Psoas muscle (tissue), 7 donors: ENCODE measurements at regions not wholly inside any gene's neighbourhood (a gene's known extent, or its start where the extent isn't known, plus 50 kb on each side); places are given as distances from the start of the nearest gene placed in this dataset.

ENCODE experiments used
- ATAC-seq, 4 donors: fragments of 200-7000 bp; cut with Tn5 transposase; one replicate each; pipeline ENCODE4 v1.9.1; 2020; ENCODE audit warnings: moderate library complexity in 3 of 4, mild to moderate bottlenecking in 2 of 4
- DNase-seq, 2 donors: peaks; one replicate each; pipeline ENCODE4 v3.0.0-alpha.2; 2020
- H3K27ac ChIP-seq: fragments of 200-600 bp; one replicate; pipeline ENCODE4 v1.8.0; 2022
- H3K27me3 ChIP-seq, 3 donors: fragments of 200-600 bp in 1 of 3; one replicate each; pipeline versions ENCODE4 v1.6.1 to v1.8.0; 2013 to 2022; ENCODE audit warnings: low read length in 2 of 3, mild to moderate bottlenecking in 2 of 3, moderate library complexity in 1 of 3; ENCODE audit not compliant: insufficient read depth in 3 of 3
- H3K36me3 ChIP-seq, 2 donors: fragments of 200-600 bp in 1 of 2; one replicate each; pipeline versions ENCODE4 v1.6.1 to v1.8.0; 2013 to 2022; ENCODE audit warnings: low read depth in 1 of 2, mild to moderate bottlenecking in 1 of 2, moderate library complexity in 1 of 2; ENCODE audit not compliant: insufficient read depth in 1 of 2
- H3K4me1 ChIP-seq: fragments of 200-600 bp; one replicate; pipeline ENCODE4 v1.8.0; 2022
- H3K4me3 ChIP-seq: fragments of 200-600 bp; one replicate; pipeline ENCODE4 v1.8.0; 2022; ENCODE audit warnings: mild to moderate bottlenecking
- H3K9me3 ChIP-seq: fragments of 200-600 bp; one replicate; pipeline ENCODE4 v1.8.0; 2022
- WGBS, 3 donors: extraction: QIAGEN DNeasy Blood & Tissue Kit; methylation state at CpG; one replicate each; pipeline versions ENCODE4 v1.1.6 to v1.1.7; 2013; 5-methylcytosine and 5-hydroxymethylcytosine counted together
- intact Hi-C, 2 donors: fragments of 100-400 bp; cut with DNase I; formaldehyde crosslinking; loops; one replicate each; pipeline versions ENCODE4 v1.11.0 to v1.14.2; 2022
- TF ChIP-seq, protein P1 (sequence below): fragments of 200-600 bp; IDR thresholded peaks from one replicate; pipeline ENCODE4 v1.8.0; 2022; ENCODE audit warnings: antibody characterized with exemption
- donor health status: healthy with polysubstance abuse.
- donor health status: DM: no; HTN: no; CAD: no; lungs with moderate emphysema.
- donor health status: Bipolar disorder and iron deficiency.
- donor health status: healthy.
- donor health status: DM: yes; HTN: yes; CAD: no.
- donor health status: DM: no; HTN: no; CAD: no.
- donor health status: DM: yes; HTN: yes; CAD: no.

GRCh38 chr2:234640657-234641056, 143.8 kb upstream of the ARL4C start:
- Histone ChIP-seq H3K27ac (no peak overlapping the region), H3K27me3 (no peaks in the 10 kb centered on the region), H3K4me1 (no peaks in the 10 kb centered on the region), H3K4me3 (no peak overlapping the region), H3K9me3 (peaks cover 14% of the 10 kb centered on the region), H3K36me3 (no peaks in the 10 kb centered on the region)
- TF ChIP-seq, protein P1, sequence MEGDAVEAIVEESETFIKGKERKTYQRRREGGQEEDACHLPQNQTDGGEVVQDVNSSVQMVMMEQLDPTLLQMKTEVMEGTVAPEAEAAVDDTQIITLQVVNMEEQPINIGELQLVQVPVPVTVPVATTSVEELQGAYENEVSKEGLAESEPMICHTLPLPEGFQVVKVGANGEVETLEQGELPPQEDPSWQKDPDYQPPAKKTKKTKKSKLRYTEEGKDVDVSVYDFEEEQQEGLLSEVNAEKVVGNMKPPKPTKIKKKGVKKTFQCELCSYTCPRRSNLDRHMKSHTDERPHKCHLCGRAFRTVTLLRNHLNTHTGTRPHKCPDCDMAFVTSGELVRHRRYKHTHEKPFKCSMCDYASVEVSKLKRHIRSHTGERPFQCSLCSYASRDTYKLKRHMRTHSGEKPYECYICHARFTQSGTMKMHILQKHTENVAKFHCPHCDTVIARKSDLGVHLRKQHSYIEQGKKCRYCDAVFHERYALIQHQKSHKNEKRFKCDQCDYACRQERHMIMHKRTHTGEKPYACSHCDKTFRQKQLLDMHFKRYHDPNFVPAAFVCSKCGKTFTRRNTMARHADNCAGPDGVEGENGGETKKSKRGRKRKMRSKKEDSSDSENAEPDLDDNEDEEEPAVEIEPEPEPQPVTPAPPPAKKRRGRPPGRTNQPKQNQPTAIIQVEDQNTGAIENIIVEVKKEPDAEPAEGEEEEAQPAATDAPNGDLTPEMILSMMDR = no peak
- intact Hi-C loops = no loop called here
- no peak for ATAC-seq
- DNase-seq = no peak
- WGBS, 3 donors = 75 to 90% (median 89%) methylated on average over 1 of the region's 1 CpG

- no peak overlapping the region for H3K4me3 ChIP-seq
- ATAC-seq = no peak
- intact Hi-C loops = no loop called here
- TF ChIP-seq, protein P1 = no peak
- H3K27me3 ChIP-seq = no peaks in the 10 kb centered on the region
- H3K36me3 ChIP-seq = no peaks in the 10 kb centered on the region
- no peaks in the 10 kb centered on the region for H3K4me1 ChIP-seq
- peaks cover 14% of the 10 kb centered on the region for H3K9me3 ChIP-seq
- WGBS, 3 donors = 73 to 83% (median 83%) methylated on average over 1 of the region's 1 CpG
- no peak for DNase-seq
- no peak overlapping the region for H3K27ac ChIP-seq
Observed at GRCh38 chr2:234638966-234639365, 142.1 kb upstream of the ARL4C start.

GRCh38 chr2:234635284-234635683, 138.4 kb upstream of the ARL4C start:
- intact Hi-C loops = no loop called here
- Histone ChIP-seq H3K36me3 (no peaks in the 10 kb centered on the region), H3K27ac (no peak overlapping the region), H3K4me3 (no peak overlapping the region), H3K4me1 (no peaks in the 10 kb centered on the region), H3K27me3 (peaks cover 0 to 27% (median 3%) of the 10 kb centered on the region in 3 donors), H3K9me3 (no peaks in the 10 kb centered on the region)
- ATAC-seq = no peak
- DNase-seq = no peak
- WGBS, 3 donors = 68 to 88% (median 69%) methylated on average over 1 of the region's 1 CpG
- TF ChIP-seq, protein P1 = no peak

- 89 to 91% (median 89%) methylated on average over 9 of the region's 9 CpGs for WGBS, 3 donors
Observed at GRCh38 chr2:234633581-234634230, 136.8 kb upstream of the ARL4C start.

More at GRCh38 chr2:234633581-234634230, 136.8 kb upstream of the ARL4C start:
- ATAC-seq (no peak), DNase-seq (no peak)
- H3K4me3 ChIP-seq = no peak overlapping the region
- no peaks in the 10 kb centered on the region for H3K9me3 ChIP-seq
- no peaks in the 10 kb centered on the region for H3K36me3 ChIP-seq
- intact Hi-C loops = no loop called here
- no peak overlapping the region for H3K27ac ChIP-seq
- peaks cover 0 to 32% (median 3%) of the 10 kb centered on the region in 3 donors for H3K27me3 ChIP-seq
- no peaks in the 10 kb centered on the region for H3K4me1 ChIP-seq
- TF ChIP-seq, protein P1 = no peak
